HCT116 (cell line): ENCODE measurements at regions not wholly inside any gene's neighbourhood (a gene's known extent, or its start where the extent isn't known, plus 50 kb on each side); places are given as distances from the start of the nearest gene placed in this dataset.

Source experiments
- ATAC-seq: fragments of 200-7000 bp; cut with Tn5 transposase; 2 replicates; pipeline ENCODE4 v1.9.1; 2020; ENCODE audit warnings: mild to moderate bottlenecking, moderate library complexity
- BruUV-seq: library from RNA; stranded (reverse); fragments of 400-500 nt; replicated peaks from 2 replicates; lab custom pipeline; 2021; lab: Mats Ljungman, UMichigan
- CTCF ChIA-PET: fragments of 300-600 bp; sonication (Branson Sonifier 250); formaldehyde crosslinking; loops from one replicate; lab custom pipeline; 2021; ENCODE audit warnings: antibody characterized with exemption; lab: Charles Lee
- POLR2A ChIA-PET: fragments of 300-600, 350-600 bp; sonication (Branson Sonifier 250); formaldehyde crosslinking; loops from one replicate; lab custom pipeline; 2021; ENCODE audit warnings: antibody characterized with exemption; lab: Charles Lee
- RAD21 ChIA-PET, 2 experiments: fragments of 300-600 bp; sonication (Branson Sonifier 250); formaldehyde crosslinking; loops; one replicate each; lab custom pipeline; 2023; ENCODE audit warnings: low total read pairs in 2 of 2; ENCODE audit not compliant: uncharacterized antibody in 2 of 2, unreplicated experiment in 2 of 2, low non-redundant PET in 1 of 2; lab: Charles Lee
- DNase-seq: peaks from one replicate; pipeline ENCODE4 v3.0.0-alpha.2; 2010; ENCODE audit warnings: low read depth, low spot score
- H2AFZ ChIP-seq: fragments of 200-600 bp; shearing (Covaris generic), sonication (generic); 2 replicates; pipeline ENCODE4 v1.6.1; 2017; ENCODE audit warnings: low read depth, mixed run types, mixed read lengths, antibody characterized with exemption, low read length; ENCODE audit not compliant: poor library complexity, severe bottlenecking
- H3K27ac ChIP-seq: 2 replicates; pipeline ENCODE4 v1.5.1; 2012; ENCODE audit warnings: low read depth, low read length
- H3K27me3 ChIP-seq: fragments of 200-600 bp; sonication (generic); 2 replicates; pipeline ENCODE4 v1.6.1; 2016; ENCODE audit warnings: mixed run types, low read length, mixed read lengths; ENCODE audit not compliant: insufficient read depth
- H3K36me3 ChIP-seq, 2 experiments: fragments of 200-500 bp in 1 of 2; fragments of 200-600 bp in 1 of 2; sonication (Bioruptor generic) in 1 of 2; sonication (generic) in 1 of 2; 2 replicates each; pipeline versions ENCODE4 v1.5.1 to v1.6.1; 2014 to 2016; ENCODE audit warnings: low read length in 2 of 2, inconsistent platforms in 1 of 2, mixed read lengths in 1 of 2, mixed run types in 1 of 2; ENCODE audit not compliant: insufficient read depth in 2 of 2, control insufficient read depth in 1 of 2
- H3K4me1 ChIP-seq, 2 experiments: fragments of 200-600 bp in 1 of 2; sonication (generic) in 1 of 2; 2 replicates each; pipeline versions ENCODE4 v1.5.1 to v1.6.1; 2012 to 2017; ENCODE audit warnings: low read length in 2 of 2, inconsistent platforms in 1 of 2, mild to moderate bottlenecking in 1 of 2, mixed read lengths in 1 of 2, mixed run types in 1 of 2, moderate library complexity in 1 of 2; ENCODE audit not compliant: insufficient read depth in 2 of 2, control insufficient read depth in 1 of 2
- H3K4me2 ChIP-seq: fragments of 200-600 bp; sonication (generic); 2 replicates; pipeline ENCODE4 v1.6.1; 2017; ENCODE audit warnings: mixed run types, low read length, mixed read lengths
- H3K4me3 ChIP-seq, 2 experiments: fragments of 200-600 bp in 1 of 2; sonication (generic) in 1 of 2; replicated peaks in 1 of 2; 2 replicates each; pipeline ENCODE4 v1.5.1; 2011 to 2016; ENCODE audit warnings: low read length in 2 of 2, control low read depth in 1 of 2, low read depth in 1 of 2, mild to moderate bottlenecking in 1 of 2, mixed read lengths in 1 of 2, mixed run types in 1 of 2
- H3K79me2 ChIP-seq: fragments of 200-600 bp; sonication (generic); 2 replicates; pipeline ENCODE4 v1.6.1; 2017; ENCODE audit warnings: mild to moderate bottlenecking, mixed run types, low read length, moderate library complexity, mixed read lengths; ENCODE audit not compliant: insufficient read depth
- H3K9ac ChIP-seq: fragments of 200-600 bp; sonication (generic); 2 replicates; pipeline ENCODE4 v1.6.1; 2016; ENCODE audit warnings: low read length, mixed read lengths
- H3K9me2 ChIP-seq: fragments of 200-600 bp; sonication (generic), shearing (Covaris generic); 2 replicates; pipeline ENCODE4 v1.6.1; 2017; ENCODE audit warnings: mixed run types, mild to moderate bottlenecking, moderate library complexity; ENCODE audit not compliant: insufficient read depth
- H3K9me3 ChIP-seq, 2 experiments: fragments of 200-500 bp in 1 of 2; fragments of 200-600 bp in 1 of 2; sonication (Bioruptor generic) in 1 of 2; sonication (generic) in 1 of 2; 2 replicates each; pipeline ENCODE4 v1.6.1; 2014 to 2017; ENCODE audit warnings: low read length in 2 of 2, mixed read lengths in 2 of 2, inconsistent platforms in 1 of 2, low read depth in 1 of 2, mild to moderate bottlenecking in 1 of 2, mixed run types in 1 of 2, moderate library complexity in 1 of 2; ENCODE audit not compliant: control insufficient read depth in 1 of 2, insufficient read depth in 1 of 2
- H4K20me1 ChIP-seq: fragments of 200-600 bp; sonication (generic), shearing (Covaris generic); 2 replicates; pipeline ENCODE4 v1.6.1; 2017; ENCODE audit warnings: mixed run types, mild to moderate bottlenecking, moderate library complexity; ENCODE audit not compliant: insufficient read depth
- ATF3 ChIP-seq: IDR thresholded peaks from 2 replicates; pipeline ENCODE4 v1.6.1; 2012
- CBX3 ChIP-seq: IDR thresholded peaks from 2 replicates; pipeline ENCODE4 v1.6.1; 2012; ENCODE audit warnings: low read depth
- EGR1 ChIP-seq: IDR thresholded peaks from 2 replicates; pipeline ENCODE4 v1.6.1; 2012; ENCODE audit warnings: low read depth
- ELF1 ChIP-seq: IDR thresholded peaks from 2 replicates; pipeline ENCODE4 v1.6.1; 2012; ENCODE audit warnings: low read depth, borderline replicate concordance
- EZH2 ChIP-seq: fragments of 200-600 bp; sonication (generic); IDR thresholded peaks from 2 replicates; pipeline ENCODE4 v1.6.1; 2017; ENCODE audit warnings: antibody characterized with exemption, mixed run types
- FOSL1 ChIP-seq: IDR thresholded peaks from 2 replicates; pipeline ENCODE4 v1.6.1; 2012; ENCODE audit warnings: low read depth
- JUND ChIP-seq: IDR thresholded peaks from 2 replicates; pipeline ENCODE4 v1.6.1; 2012
- POLR2AphosphoS5 ChIP-seq: IDR thresholded peaks from 2 replicates; pipeline ENCODE4 v1.6.1; 2011; ENCODE audit warnings: mild to moderate bottlenecking, low read depth, low read length, moderate library complexity
- REST ChIP-seq: IDR thresholded peaks from 2 replicates; pipeline ENCODE4 v1.6.1; 2012; ENCODE audit warnings: low read depth
- SIN3A ChIP-seq: IDR thresholded peaks from 2 replicates; pipeline ENCODE4 v1.6.1; 2012; ENCODE audit warnings: low read depth
- YY1 ChIP-seq: IDR thresholded peaks from 2 replicates; pipeline ENCODE4 v1.6.1; 2011; ENCODE audit warnings: low read length, low read depth, moderate library complexity, mild to moderate bottlenecking; ENCODE audit not compliant: insufficient replicate concordance; ENCODE audit errors: extremely low read depth
- ZFX ChIP-seq: fragments of 450-650 bp; IDR thresholded peaks from 2 replicates; pipeline ENCODE4 v1.6.1; 2017
- ZNF274 ChIP-seq: fragments of 200-500 bp; sonication (Bioruptor generic); IDR thresholded peaks from 2 replicates; pipeline ENCODE4 v1.6.1; 2014; ENCODE audit warnings: mild to moderate bottlenecking, low read depth, low read length, inconsistent platforms
- intact Hi-C: fragments of 100-400 bp; cut with micrococcal nuclease; formaldehyde crosslinking; loops from 2 replicates; pipeline ENCODE4 v1.10.0; 2022

- H3K4me2 ChIP-seq, result no peak overlapping the region
- CTCF ChIA-PET, result interaction anchor here (2.5 kb wide), 1 partner anchor 11 kb away, joined by 7 read pairs; no protein-coding TSS in a partner anchor
- no peaks in the 10 kb centered on the region; a peak in 2 of 4 replicates for H3K9me3 ChIP-seq
- no peak for ATAC-seq
- H3K27ac ChIP-seq, result no peak overlapping the region
- no peak for DNase-seq
- H3K36me3 ChIP-seq, result no peaks in the 10 kb centered on the region
- RAD21 ChIA-PET, result no interaction called here
- TF ChIP-seq SIN3A (no peak), POLR2AphosphoS5 (no peak), FOSL1 (no peak), EGR1 (no peak), EZH2 (no peak), JUND (no peak), REST (no peak), ZNF274 (no peak), ATF3 (no peak), ZFX (no peak), YY1 (no peak), ELF1 (no peak), CBX3 (no peak)
- no peak overlapping the region for H3K9ac ChIP-seq
- H3K9me2 ChIP-seq, result no peaks in the 10 kb centered on the region
- H3K4me3 ChIP-seq, result no peak overlapping the region
- H3K4me1 ChIP-seq, result no peaks in the 10 kb centered on the region
- POLR2A ChIA-PET, result no interaction called here
- H3K79me2 ChIP-seq, result no peaks in the 10 kb centered on the region
- no TSS peak for BruUV-seq
- no peaks in the 10 kb centered on the region for H3K27me3 ChIP-seq
- intact Hi-C loops, result no loop called here
- no peaks in the 10 kb centered on the region for H4K20me1 ChIP-seq
- H2AFZ ChIP-seq, result no peak overlapping the region
Measured at GRCh38 chr11:103546236-103546635, 437.0 kb downstream of the DYNC2H1 start.
